ENCODE measurements at regions not wholly inside any gene's neighbourhood (a gene's known extent, or its start where the extent isn't known, plus 50 kb on each side); places are given as distances from the start of the nearest gene placed in this dataset.

DNA sequence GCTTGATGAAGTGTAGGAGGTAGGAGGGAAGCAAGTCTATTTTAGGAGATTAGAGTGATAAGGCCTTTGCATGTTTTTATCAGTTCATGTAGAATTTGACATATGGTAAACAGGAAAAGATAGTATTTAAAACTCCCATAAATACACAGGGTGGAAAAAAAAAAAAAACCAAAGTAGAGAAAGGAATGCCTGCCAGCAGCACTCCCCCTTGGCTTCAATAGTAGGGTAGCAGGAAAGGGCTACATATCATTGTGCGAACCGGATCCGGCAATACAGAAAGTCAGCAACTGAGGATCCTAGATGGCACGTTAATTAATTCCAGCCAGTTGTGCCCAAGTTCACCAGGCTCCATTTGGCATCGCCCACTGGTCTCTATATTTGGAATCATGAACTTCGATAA lies 159.6 kb upstream of the SMIM21 start:
- H3K9me1 ChIP-seq (ENCODE audit: control insufficient read depth, insufficient read depth, low read length), result no peaks in the 10 kb centered on the region
- no TSS peak for BruUV-seq (replicated peaks)
- no peak overlapping the region for H2AFZ ChIP-seq (ENCODE audit: low read depth, low read length)
- no peak overlapping the region for H3K4me3 ChIP-seq
- no peak for TF ChIP-seq HDAC3 (IDR thresholded peaks at IDR 0.05; ENCODE audit: borderline replicate concordance, partially characterized antibody)
- H3K27me3 ChIP-seq (ENCODE audit: control insufficient read depth in 2 of 2, insufficient read depth in 2 of 2, low read length in 2 of 2), result no peaks in the 10 kb centered on the region
- H3K27ac ChIP-seq (ENCODE audit: extremely low read depth, low read depth, low read length), result no peak overlapping the region
- ATAC-seq (no peak), DNase-seq (ENCODE audit: extremely low read depth in 1 of 4, low spot score in 3 of 4) (no peak), FAIRE-seq (no peak)
- CTCF ChIA-PET (ENCODE audit: low intra/inter-chr PET ratio), result no interaction called here
- POLR2A ChIA-PET, result no interaction called here
- no peak overlapping the region for H3K4me2 ChIP-seq (ENCODE audit: insufficient read depth, low read length)
- no peaks in the 10 kb centered on the region for H3K9me3 ChIP-seq (replicated peaks; ENCODE audit: control insufficient read depth, insufficient read depth, low read depth, low read length)
- H3K36me3 ChIP-seq (ENCODE audit: control insufficient read depth, insufficient read depth, low read length), result no peaks in the 10 kb centered on the region
- in situ Hi-C loops (cut with MboI) (no loop called here), intact Hi-C loops (cut with micrococcal nuclease) (no loop called here)
- H3K79me2 ChIP-seq (ENCODE audit: control insufficient read depth, insufficient read depth, low read length), result no peaks in the 10 kb centered on the region
- WGBS (ENCODE audit: insufficient coverage, low coverage, missing lambda C conversion rate), result 0% methylated on average over 6 of the region's 6 CpGs
- no peaks in the 10 kb centered on the region for H4K20me1 ChIP-seq (replicated peaks; ENCODE audit: control insufficient read depth, insufficient read depth, low read length)
- no peak overlapping the region for H3K9ac ChIP-seq (ENCODE audit: insufficient read depth in 1 of 2, low read depth in 2 of 2, low read length in 2 of 2)
- H3K4me1 ChIP-seq (replicated peaks in 1 of 2; ENCODE audit: control insufficient read depth in 2 of 2, insufficient read depth in 2 of 2, low read length in 2 of 2), result no peaks in the 10 kb centered on the region

DNA sequence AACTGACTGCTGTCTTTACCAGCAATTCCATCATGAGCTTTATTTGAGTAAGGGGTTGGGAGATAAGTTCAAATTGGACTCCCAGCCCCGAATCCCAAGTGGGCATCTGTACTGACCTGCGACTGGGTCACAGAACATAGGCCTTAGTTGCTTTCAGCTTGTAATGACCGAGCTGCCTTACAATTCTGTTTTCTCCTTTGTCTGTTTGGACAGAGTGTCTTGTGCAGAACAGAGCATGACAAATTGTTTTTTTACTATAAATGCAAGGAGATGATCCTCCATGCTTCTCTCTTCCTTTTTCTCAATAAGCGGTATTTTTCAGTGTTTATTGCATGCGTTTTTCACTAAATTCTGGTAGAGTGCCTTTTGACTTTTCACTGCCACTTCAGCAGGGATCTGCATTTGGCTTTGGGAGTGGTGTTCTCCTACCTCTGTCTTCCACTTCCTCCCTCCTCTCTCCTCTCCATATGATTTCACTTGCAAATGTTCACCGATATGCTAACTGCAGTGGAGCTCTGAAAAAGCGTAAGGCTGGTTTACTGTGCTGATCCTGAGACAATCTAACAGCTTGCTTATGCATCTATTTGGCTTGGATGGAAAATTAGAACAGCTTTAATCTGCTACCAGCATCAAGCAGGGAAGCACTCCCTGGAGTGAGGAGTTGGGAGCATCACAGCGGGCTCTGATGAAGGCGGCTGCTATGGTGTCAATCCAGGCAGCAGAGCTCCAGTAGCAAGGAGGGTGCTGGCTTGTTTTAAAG lies 158.8 kb upstream of the SMIM21 start:
- Histone ChIP-seq H3K9me3 (replicated peaks; ENCODE audit: control insufficient read depth, insufficient read depth, low read depth, low read length) (no peaks in the 10 kb centered on the region), H3K4me1 (replicated peaks in 1 of 2; ENCODE audit: control insufficient read depth in 2 of 2, insufficient read depth in 2 of 2, low read length in 2 of 2) (no peaks in the 10 kb centered on the region), H3K36me3 (ENCODE audit: control insufficient read depth, insufficient read depth, low read length) (no peaks in the 10 kb centered on the region), H4K20me1 (replicated peaks; ENCODE audit: control insufficient read depth, insufficient read depth, low read length) (no peaks in the 10 kb centered on the region), H3K4me3 (no peak overlapping the region), H3K79me2 (ENCODE audit: control insufficient read depth, insufficient read depth, low read length) (no peaks in the 10 kb centered on the region), H3K27me3 (ENCODE audit: control insufficient read depth in 2 of 2, insufficient read depth in 2 of 2, low read length in 2 of 2) (no peaks in the 10 kb centered on the region), H3K27ac (ENCODE audit: extremely low read depth, low read depth, low read length) (no peak overlapping the region), H2AFZ (ENCODE audit: low read depth, low read length) (no peak overlapping the region), H3K4me2 (ENCODE audit: insufficient read depth, low read length) (no peak overlapping the region), H3K9me1 (ENCODE audit: control insufficient read depth, insufficient read depth, low read length) (no peaks in the 10 kb centered on the region), H3K9ac (ENCODE audit: insufficient read depth in 1 of 2, low read depth in 2 of 2, low read length in 2 of 2) (no peak overlapping the region)
- in situ Hi-C loops (cut with MboI) (no loop called here), intact Hi-C loops (cut with micrococcal nuclease) (no loop called here)
- no peak for FAIRE-seq
- ATAC-seq, result no peak
- TF ChIP-seq FIP1L1 (IDR thresholded peaks at IDR 0.05; ENCODE audit: low read depth, low read length, poor library complexity, severe bottlenecking), result no peak
- TF ChIP-seq, protein P1, sequence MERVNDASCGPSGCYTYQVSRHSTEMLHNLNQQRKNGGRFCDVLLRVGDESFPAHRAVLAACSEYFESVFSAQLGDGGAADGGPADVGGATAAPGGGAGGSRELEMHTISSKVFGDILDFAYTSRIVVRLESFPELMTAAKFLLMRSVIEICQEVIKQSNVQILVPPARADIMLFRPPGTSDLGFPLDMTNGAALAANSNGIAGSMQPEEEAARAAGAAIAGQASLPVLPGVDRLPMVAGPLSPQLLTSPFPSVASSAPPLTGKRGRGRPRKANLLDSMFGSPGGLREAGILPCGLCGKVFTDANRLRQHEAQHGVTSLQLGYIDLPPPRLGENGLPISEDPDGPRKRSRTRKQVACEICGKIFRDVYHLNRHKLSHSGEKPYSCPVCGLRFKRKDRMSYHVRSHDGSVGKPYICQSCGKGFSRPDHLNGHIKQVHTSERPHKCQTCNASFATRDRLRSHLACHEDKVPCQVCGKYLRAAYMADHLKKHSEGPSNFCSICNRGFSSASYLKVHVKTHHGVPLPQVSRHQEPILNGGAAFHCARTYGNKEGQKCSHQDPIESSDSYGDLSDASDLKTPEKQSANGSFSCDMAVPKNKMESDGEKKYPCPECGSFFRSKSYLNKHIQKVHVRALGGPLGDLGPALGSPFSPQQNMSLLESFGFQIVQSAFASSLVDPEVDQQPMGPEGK (CRISPR knock-in tag; IDR thresholded peaks at IDR 0.05; ENCODE audit: borderline replicate concordance), result no peak
- TF ChIP-seq, protein P2, sequence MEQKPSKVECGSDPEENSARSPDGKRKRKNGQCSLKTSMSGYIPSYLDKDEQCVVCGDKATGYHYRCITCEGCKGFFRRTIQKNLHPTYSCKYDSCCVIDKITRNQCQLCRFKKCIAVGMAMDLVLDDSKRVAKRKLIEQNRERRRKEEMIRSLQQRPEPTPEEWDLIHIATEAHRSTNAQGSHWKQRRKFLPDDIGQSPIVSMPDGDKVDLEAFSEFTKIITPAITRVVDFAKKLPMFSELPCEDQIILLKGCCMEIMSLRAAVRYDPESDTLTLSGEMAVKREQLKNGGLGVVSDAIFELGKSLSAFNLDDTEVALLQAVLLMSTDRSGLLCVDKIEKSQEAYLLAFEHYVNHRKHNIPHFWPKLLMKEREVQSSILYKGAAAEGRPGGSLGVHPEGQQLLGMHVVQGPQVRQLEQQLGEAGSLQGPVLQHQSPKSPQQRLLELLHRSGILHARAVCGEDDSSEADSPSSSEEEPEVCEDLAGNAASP (IDR thresholded peaks at IDR 0.05), result no peak
- TF ChIP-seq, protein P3, sequence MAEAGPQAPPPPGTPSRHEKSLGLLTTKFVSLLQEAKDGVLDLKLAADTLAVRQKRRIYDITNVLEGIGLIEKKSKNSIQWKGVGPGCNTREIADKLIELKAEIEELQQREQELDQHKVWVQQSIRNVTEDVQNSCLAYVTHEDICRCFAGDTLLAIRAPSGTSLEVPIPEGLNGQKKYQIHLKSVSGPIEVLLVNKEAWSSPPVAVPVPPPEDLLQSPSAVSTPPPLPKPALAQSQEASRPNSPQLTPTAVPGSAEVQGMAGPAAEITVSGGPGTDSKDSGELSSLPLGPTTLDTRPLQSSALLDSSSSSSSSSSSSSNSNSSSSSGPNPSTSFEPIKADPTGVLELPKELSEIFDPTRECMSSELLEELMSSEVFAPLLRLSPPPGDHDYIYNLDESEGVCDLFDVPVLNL (CRISPR knock-in tag; IDR thresholded peaks at IDR 0.05; ENCODE audit: low read depth), result no peak
- no peak for TF ChIP-seq MCM3 (IDR thresholded peaks at IDR 0.05)
- TF ChIP-seq MBD2 (IDR thresholded peaks at IDR 0.05; ENCODE audit: borderline replicate concordance, low read depth), result no peak
- ChIA-PET POLR2A (no interaction called here), CTCF (ENCODE audit: low intra/inter-chr PET ratio) (no interaction called here)
- BruUV-seq (replicated peaks), result no TSS peak
- whole genome bisulfite sequencing (ENCODE audit: insufficient coverage, low coverage, missing lambda C conversion rate), result 2% methylated on average over 9 of the region's 9 CpGs
- DNase-seq (ENCODE audit: extremely low read depth in 1 of 4, low spot score in 3 of 4), result no peak

Data from K562 (cell line).